Embryonic facial prominence (tissue), 1 donor: ENCODE measurements at regions not wholly inside any gene's neighbourhood (a gene's known extent, or its start where the extent isn't known, plus 50 kb on each side); places are given as distances from the start of the nearest gene placed in this dataset.
"Not testable (repeated sequence)": the region's sequence is repeated elsewhere in the genome, so short reads cannot be mapped to it uniquely, and the experiment has no call there.

Experiments
- DNase-seq: peaks from one replicate; pipeline ENCODE4 v3.0.0-alpha.2; 2016; ENCODE audit errors: extremely low spot score

DNA sequence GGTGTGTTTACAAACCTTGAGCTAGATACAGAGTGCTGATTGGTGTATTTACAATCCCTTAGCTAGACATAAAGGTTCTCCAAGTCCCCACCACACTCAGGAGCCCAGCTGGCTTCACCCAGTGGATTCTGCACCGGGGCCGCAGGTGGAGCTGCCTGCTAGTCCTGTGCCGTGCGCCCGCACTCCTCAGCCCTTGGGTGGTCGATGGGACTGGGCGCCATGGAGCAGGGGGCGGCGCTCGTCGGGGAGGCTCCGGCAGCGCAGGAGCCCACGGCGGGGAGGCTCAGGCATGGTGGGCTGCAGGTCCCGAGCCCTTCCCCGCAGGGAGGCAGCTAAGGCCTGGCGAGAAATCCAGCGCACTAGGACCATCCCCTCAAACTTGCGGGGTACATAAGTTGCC lies 124.2 kb upstream of the EEF2KMT start:
- DNase-seq = not testable (repeated sequence)

DNA sequence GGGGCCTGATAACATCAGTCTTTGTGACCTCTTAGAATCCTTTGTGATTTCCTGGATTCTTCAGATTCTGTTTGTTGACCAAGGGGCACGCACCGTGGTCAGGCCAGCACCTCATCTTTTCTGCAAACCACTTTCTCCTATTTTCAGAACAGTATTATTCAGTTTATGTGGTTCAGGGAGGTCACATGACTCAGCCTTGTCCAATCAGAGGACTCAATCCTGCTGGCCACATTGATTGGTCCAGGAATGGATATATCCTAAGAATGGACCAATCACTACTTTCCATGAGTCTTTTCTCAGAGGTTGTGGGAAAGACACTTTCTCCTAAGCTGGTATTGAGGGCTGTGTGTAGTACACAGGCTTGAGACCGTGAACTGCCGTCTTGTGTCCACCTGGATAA lies 123.1 kb upstream of the EEF2KMT start:
- DNase-seq = no peak

DNA sequence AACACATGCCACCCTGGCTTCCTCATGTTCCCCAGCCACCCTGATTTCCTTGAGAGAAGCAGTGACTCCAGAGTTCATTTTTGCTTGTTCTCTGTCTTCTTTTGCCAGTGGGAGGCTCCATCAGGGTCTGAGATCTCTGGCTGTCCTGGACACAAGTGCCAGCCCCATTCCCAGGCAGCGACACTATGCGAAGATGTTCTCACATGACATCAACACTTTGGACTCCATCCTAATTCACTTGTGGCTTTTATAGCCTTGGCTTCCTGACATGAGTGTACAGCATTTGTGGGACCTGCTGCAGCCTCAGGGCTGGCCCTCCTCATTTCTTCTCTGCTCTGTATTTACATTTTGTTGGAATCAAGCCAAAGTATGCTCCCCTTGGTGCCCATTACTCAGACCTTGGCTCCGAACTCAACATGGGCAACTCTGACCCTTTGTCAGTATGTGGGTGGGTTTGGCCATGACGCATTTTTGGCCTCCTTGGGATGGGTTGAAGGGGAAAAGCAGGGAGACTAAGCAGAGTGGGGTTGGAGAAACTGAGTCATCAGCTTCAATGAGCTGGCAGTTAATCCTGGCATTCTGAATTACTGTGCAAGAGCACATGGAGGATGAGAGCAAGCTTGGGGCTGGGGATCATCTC lies 119.0 kb upstream of the EEF2KMT start:
- DNase-seq = no peak

- no peak for DNase-seq
Measured at GRCh38 chr16:5215901-5216300, 118.3 kb upstream of the EEF2KMT start.

- no peak for DNase-seq
Measured at GRCh38 chr16:5214466-5214865, 116.9 kb upstream of the EEF2KMT start.

GRCh38 chr16:5212501-5212900 lies 114.9 kb upstream of the EEF2KMT start:
- not testable (repeated sequence) for DNase-seq

- not testable (repeated sequence) for DNase-seq
Measured at GRCh38 chr16:5207862-5208498, 110.4 kb upstream of the EEF2KMT start.

GRCh38 chr16:5207001-5207523 lies 109.5 kb upstream of the EEF2KMT start:
- no peak for DNase-seq

DNA sequence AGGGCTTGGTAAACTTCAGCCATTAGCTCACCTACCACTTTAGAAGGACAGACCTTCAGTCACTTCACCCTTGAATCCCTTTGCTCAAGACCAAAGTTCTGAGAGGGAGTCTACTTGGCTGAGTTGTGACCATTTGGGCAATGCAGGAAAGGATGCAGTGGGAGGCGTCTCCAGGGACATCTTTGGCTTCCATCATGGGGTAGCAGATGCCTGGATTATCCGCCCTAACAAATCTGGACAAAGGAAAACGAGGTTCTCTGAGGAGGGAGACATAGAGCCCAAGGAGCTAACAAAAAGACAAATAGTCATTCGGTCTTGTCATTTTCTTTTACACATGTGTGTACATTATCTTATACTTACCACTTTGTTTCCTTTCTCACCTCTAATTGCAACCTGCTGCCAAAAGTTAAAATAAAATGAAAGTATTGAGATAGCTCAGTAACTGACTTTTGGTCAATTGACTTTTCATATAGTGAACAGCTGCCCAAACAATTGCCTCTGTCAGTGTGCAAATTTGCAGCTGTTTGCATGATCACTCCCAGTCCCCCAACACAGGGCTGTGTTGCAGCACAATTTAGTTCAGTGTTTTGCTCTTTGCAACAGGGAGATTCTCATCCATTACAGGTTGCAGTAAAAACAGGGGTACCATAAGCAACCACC lies 108.9 kb upstream of the EEF2KMT start:
- no peak for DNase-seq

GRCh38 chr16:5205361-5206040 lies 107.9 kb upstream of the EEF2KMT start:
- DNase-seq = no peak

GRCh38 chr16:5203675-5204074 lies 106.1 kb upstream of the EEF2KMT start:
- not testable (repeated sequence) for DNase-seq

- DNase-seq = no peak
Measured at GRCh38 chr16:5200123-5200522, 102.5 kb upstream of the EEF2KMT start.

GRCh38 chr16:5196204-5196603 lies 98.6 kb upstream of the EEF2KMT start:
- DNase-seq = no peak

GRCh38 chr16:5193861-5194260 lies 96.3 kb upstream of the EEF2KMT start:
- no peak for DNase-seq

DNA sequence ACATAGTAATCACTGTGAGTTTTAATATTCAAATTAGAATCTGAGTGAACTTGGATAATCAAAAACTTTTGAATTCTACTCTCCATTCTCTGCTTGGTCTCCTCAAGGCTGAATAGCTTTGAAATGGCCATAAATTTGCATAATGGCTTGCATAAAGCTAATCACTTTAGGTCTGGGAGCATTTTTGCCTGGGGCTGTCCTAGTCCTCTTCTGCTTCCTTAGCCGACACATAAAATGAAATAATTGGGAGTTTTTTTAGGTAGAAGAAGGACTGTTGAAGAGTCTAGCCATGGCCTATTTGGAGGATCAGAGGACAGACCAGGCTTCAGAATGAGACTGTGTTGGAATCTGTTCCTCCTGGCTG lies 91.4 kb upstream of the EEF2KMT start:
- no peak for DNase-seq

DNA sequence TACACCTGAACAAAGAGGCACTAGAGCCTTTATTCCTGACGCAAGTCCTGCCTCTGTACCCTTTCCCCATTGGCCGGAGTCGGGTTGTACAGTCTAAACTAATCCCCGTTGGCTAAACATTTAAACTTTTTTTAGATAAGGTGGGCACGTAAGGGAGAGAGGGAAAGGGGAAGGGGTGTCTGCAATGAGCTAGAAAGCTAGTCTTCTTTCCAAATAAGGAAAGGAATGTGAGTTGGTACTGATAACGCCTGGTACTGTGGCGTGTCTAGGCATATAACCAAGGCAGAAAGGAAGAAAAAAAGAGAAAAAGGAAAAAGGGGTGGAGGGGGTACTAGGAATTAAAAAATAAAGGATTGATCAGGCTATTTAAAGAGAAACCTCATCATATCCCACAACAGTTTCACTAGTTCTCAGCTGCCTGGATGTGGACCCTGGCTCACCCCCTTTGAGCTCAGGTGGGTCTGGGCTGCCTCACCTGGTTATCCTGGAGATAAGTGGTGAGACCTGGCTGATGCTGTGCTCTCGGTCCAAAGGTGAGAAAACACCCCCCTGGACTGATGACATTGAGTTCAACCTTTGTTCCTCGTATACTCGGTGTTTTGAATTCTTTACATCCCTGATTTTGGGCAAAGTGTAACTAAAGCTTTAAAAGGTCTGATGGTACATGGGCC lies 90.9 kb upstream of the EEF2KMT start:
- DNase-seq = no peak

GRCh38 chr16:5187402-5187952 lies 89.9 kb upstream of the EEF2KMT start:
- DNase-seq = no peak

- DNase-seq = no peak
Measured at GRCh38 chr16:5186381-5186903, 88.8 kb upstream of the EEF2KMT start.

DNA sequence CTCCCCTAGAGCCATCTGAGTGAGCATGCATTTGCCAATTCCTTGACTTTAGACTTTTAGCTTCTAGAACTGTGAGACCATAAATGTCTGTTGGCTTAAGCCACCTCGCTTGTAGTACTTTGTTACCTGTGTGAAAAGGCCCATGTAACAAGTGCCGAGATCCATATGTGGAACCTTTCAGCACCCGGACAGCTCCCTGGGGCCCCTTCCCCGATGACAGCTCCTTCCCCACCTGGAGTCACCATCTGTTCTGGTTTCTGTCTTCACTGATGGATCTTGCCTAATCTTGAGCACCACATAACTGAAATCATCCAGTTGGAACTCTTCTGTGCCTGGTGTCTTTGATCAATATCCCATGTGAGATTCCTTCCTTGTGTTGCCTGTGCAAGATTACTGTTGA lies 78.9 kb upstream of the EEF2KMT start:
- DNase-seq = no peak

- DNase-seq = no peak
Measured at GRCh38 chr16:5175266-5175665, 77.7 kb upstream of the EEF2KMT start.

DNA sequence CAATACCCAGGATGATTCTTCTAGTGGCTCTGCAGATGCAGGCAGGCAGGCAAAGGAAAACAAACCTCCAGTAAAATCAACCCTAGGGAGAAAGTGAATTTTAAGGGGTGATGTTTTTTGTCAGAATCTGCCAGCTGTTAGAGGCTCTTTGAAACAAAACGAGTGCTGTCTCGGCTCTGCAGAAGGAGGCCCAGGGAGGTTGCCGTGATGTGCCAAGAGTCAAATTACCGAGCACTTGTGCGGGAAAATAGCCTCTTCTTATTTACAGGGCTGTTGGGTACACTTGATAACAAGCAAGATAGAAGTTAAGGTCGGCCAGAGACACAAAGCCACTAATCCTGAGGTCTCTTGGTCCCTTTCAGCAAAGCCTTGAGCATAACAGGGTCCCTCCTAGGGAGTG lies 68.9 kb upstream of the EEF2KMT start:
- no peak for DNase-seq
